NCI-H1694 treated with DMSO at 0.1 percent for 48 hours (cell line): ENCODE measurements at regions not wholly inside any gene's neighbourhood (a gene's known extent, or its start where the extent isn't known, plus 50 kb on each side); places are given as distances from the start of the nearest gene placed in this dataset.

ENCODE experiments used
- DNase-seq: peaks from one replicate; lab custom pipeline; 2025; lab: John Stamatoyannopoulos, UW

DNA sequence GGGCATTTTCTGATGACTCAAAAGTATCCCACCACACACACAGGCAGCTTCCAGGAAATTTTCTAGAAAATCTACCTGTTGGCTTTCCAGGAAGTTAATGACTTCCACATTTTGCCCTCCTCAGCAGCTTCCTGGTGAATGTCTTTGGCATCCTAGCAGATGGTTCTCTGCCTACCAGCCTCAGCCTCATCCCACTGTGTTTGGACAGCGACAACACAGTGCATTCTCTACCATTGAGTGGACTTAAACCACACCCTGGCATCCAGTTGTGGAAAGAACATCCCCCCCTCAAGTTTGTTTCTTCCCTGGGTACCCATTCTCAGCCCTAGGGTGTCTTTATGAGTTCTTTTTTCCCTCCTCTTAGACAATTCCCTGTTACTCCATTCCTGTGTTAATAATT is 50.8 kb upstream of the GADL1 start:
- DNase-seq = no peak

DNA sequence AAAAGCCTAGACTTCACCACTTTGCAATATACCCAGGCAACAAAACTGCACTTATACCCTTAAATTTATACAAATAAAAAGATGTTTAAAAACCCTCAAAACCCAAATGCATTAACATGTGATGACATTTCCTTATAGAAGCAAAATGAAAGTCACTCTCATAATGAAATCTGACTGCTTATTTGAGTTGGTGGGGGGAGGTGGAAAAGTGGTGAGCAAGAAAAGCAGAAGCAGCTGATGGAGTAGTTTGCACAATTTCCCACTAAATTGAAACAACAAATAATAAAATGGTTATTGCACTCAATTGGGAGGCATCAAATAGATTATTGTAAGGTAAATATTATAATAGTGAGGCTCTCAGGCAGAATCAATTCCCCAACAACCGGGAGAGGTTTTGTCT is 54.0 kb upstream of the GADL1 start:
- no peak for DNase-seq

GRCh38 chr3:30951826-30952225 is 57.4 kb upstream of the GADL1 start:
- DNase-seq = no peak

- no peak for DNase-seq
Measured at GRCh38 chr3:30952786-30953185, 58.3 kb upstream of the GADL1 start.

DNA sequence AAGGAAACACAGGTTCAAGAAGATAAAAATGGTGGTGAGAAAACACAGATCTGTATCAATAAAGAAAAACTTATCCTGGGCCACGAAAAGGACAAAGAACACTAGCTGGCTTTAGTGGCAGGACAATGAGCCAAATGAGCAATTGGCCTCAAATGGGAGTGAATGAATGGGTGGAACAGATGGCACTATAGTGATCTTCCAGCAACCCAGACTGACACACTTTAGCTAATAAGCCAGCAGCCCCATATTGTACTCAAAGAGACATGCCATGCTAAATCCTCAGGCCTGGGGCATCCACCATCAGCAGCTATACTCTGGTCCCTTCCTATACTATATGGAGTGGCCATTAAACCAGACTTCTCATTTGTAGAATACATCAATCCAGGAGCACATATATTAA is 60.0 kb upstream of the GADL1 start:
- DNase-seq = no peak

- no peak for DNase-seq
Measured at GRCh38 chr3:30962084-30962483, 67.6 kb upstream of the GADL1 start.

GRCh38 chr3:30962493-30962892 is 68.0 kb upstream of the GADL1 start:
- DNase-seq = no peak

DNA sequence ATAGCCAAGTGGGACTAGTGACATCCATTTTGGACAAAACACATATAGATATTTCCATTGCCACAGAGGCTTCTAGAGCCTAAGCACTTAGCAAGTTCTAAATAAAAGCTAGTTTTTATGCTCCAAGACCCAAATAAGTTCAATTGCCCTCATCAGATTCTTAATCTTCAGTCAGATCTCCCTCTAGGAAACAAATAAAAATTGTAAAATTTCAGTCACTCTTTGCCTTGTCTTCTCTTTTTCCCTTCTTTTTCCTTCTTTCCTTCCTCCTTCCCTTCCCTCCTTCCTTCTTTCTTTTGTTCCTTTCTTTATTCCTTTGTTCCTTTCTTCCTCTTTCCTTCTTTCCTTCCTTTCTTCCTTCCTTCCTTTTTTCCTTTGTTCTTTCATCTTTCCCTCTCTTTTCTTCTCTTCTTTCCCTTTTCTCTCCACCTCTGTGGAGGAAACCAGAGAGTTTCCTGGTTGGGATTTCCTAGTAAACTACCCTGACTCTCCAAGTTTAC is 68.8 kb upstream of the GADL1 start:
- DNase-seq = no peak

DNA sequence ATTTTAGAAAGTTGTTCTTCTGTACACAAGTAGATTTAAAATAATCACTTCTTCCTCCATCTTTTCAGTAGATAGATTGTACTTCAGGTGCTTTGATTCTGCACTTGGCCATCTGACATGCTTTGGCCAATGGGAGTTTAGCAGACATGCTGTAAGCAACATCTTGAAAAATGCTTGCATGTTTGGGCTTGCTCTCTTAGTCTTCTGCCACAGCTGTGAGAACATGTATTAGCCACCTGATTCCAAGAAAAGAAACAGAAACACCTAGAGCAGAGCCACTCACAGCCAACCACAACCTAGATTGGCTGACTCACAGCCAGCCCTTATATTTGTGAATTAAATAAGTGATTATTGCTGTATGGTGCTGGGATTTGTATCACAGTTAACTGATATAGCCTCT is 70.2 kb upstream of the GADL1 start:
- no peak for DNase-seq

DNA sequence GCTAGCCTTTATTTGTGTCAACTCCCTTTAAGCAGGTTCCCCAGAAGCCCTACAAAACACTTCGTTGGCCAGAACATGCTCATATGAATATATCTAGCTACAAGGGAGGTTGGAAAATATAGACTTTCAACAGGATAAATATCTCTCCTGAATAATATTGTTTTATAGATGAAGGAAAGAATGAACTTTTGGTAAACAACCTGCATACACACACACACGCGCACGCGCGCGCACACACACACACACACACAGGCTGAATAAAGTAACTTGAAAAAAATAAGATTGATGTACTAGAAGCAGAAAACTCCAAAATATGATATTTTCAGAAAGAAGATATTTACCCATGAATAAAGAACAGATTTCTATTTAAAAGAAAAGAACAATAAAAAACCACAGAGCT is 72.4 kb upstream of the GADL1 start:
- no peak for DNase-seq

- no peak for DNase-seq
Measured at GRCh38 chr3:30970183-30970582, 75.7 kb upstream of the GADL1 start.

- no peak for DNase-seq
Measured at GRCh38 chr3:30972449-30972848, 78.0 kb upstream of the GADL1 start.

DNA sequence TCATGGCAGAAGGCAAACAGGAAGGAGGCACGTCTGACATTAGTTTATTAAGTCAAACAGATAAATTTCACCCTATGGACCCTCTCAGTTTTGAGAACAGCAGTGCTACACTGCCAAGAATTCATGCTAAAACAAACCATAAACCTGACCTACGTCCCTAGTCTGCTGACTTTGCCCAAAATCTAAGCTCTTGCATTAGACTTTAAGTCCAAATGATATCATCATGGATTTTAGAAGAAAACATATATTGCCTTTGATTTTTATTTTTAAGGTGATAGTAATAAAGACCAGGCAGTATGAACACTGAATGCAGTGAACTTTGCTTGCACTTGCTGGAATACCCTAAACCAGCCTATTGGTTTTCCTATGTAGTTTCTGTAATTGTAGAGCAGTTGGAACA is 79.6 kb upstream of the GADL1 start:
- DNase-seq = no peak

DNA sequence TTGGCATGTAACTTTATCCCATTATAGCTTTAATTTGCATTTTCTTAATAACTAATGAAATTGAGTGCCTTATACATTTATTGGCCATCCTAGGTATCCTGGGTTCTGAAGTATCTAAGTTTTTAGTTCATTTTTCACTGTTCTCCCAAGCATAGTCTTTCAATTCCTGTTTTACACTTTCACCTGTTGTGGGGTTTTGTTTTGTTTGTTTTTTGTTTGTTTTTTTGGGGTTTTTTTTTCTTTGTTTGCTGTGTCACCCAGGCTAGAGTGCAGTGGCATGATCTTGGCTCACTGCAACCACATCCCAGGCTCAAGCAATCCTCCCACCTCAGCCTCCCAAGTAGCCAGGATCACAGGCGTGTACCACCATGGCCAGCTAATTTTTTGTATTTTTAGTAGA is 83.1 kb upstream of the GADL1 start:
- DNase-seq = no peak

DNA sequence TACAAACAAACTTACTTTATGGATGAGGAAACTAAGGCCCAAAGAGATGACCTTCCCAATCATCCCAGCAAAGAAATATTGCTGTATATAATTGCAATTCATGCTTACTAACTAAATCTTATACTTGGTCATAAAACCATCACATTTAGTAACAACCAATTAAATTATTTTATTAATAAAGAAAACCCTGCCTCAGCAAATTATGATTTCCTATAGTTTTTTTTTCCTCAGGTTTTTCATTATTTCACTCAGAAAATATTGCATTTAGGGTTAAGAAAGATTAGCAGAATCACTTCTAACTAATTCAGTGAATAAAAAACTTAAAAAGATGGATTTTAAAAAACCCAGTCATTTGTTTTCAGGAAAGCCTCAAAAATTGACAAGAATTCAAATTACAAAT is 86.5 kb upstream of the GADL1 start:
- no peak for DNase-seq

- DNase-seq = no peak
Measured at GRCh38 chr3:30982416-30983075, 88.1 kb upstream of the GADL1 start.

DNA sequence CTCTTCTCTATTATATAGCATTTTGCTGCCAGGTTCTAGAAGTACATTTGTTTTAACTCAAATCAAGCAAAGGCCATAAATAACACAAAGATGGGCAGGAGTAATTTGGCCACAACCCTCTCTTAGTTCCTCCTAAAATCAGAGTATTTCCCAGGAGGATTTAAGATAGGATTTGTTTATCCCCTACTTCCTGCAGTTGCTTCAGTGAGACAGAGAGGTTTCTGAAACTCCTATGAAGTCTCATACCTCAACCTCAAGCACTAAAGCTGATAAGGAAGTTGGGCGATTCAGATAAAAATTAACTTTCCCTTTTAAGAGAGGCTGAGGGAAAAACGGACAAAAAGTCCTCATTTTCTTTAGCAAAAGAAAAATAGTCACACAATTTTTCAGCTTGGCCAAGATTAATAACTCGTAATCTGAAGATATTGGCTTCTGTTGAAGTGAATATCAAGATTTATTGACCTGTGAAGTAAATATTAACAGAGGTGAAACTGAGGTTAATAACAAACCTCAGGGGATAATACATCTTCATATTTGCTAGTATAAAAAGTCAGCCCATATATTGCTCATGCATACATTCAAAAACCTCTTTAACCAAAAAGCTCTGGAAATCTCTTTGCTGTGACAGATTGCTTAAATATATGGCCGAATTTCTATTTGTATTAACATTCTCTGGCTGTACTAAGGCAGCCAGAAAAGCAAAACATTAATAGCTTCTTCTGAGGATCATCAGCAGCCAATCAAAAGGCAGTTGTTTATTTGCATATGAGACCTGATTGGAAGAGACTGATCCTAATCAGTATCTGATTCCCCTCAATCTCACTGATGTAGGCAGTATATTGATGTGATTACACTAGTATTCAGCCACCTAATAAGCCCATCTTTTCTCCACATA is 90.6 kb upstream of the GADL1 start:
- DNase-seq = no peak

GRCh38 chr3:30986551-30986950 is 92.1 kb upstream of the GADL1 start:
- DNase-seq = no peak

DNA sequence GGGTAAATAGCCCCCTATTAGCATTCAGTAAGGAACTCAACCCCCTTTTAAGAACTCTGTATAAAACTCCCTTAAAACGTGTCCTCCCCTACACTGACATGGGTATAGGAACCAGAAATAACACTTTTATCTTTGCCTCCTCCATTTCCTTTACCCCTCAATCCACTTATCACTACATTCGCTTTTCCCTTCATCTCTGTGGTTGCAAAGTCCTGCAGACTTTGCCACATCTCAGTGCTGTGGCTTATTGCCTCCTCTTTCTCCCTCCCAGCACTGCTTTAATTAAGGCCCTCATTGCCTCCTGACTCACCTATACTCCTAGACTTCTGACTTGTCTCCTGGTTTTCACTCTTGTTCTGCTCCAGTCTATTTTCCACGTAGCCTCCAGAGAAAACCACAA is 94.3 kb upstream of the GADL1 start:
- DNase-seq = no peak

DNA sequence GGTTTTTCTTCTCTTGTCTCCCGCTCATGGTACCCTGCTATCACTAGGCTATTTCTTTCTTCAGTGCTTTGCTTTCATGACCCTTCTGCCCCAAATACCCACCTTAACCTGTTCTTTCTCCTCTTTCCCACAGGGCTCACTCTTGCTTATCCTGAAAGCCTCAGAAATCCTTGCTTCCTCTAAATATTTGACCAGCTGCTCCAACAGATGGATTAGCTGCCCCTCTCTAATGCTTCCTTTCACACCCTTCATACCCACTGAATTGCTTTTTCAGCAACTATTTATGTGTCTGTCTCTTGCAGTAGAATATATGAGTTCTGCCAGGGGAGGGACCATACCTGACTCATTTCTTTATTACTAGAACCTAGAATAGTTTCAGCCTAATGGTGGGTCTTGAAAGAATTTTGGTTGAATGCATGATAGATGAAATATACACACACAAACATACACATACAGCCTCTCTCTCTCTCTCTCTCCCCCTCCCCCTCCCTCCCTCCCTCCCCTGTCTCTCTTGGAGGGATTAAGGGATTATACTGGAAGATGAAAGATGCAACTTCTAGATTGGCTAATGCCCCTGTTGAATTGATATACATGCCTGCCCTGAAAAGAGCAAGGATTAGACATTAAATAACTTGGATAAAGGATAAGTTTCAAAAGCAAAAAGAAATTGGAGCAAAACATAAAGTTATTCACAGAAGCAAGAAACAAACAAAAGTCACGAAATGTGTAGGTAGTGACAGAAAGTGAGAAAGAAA is 95.0 kb upstream of the GADL1 start:
- no peak for DNase-seq

DNA sequence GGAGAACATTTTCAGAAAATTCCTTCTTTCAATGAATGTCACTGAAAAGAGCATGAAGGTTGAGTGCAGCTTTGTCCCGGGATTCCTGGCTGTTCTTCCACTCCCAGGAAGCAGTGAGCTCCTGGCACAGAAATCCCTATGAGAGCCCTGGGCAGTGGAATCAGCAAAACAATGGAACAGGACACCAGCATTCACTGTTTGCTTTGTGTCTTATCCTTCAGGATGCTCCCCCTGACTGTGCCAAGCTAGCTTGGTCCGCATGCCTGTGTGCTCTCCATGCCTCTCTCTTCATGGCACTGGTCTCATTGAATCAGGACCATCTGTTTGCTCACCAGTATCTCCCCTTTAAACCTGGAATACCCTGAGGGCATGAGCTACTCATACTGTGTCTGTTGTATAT is 102.0 kb upstream of the GADL1 start:
- DNase-seq = no peak

- DNase-seq = no peak
Measured at GRCh38 chr3:31002730-31003129, 108.3 kb upstream of the GADL1 start.
